ENCODE measurements at regions not wholly inside any gene's neighbourhood (a gene's known extent, or its start where the extent isn't known, plus 50 kb on each side); places are given as distances from the start of the nearest gene placed in this dataset.

GRCh38 chr3:101043687-101044078 is 50.5 kb upstream of the ABI3BP start:
- H3K9me3 ChIP-seq: no peaks in the 10 kb centered on the region
- no peak for TF ChIP-seq CTCF (IDR thresholded peaks at IDR 0.05)
- DNase-seq (no peak), ATAC-seq (no peak)
- no peaks in the 10 kb centered on the region for H3K27me3 ChIP-seq (ENCODE audit: low read depth)
- intact Hi-C loops (cut with DNase I): no loop called here
- H3K4me1 ChIP-seq: no peaks in the 10 kb centered on the region
- H3K27ac ChIP-seq: no peak overlapping the region
- H3K4me3 ChIP-seq: no peak overlapping the region
- H3K36me3 ChIP-seq: no peaks in the 10 kb centered on the region

- DNase-seq (no peak), ATAC-seq (no peak)
- intact Hi-C loops (cut with DNase I): no loop called here
- no peak for TF ChIP-seq CTCF (IDR thresholded peaks at IDR 0.05)
- H3K36me3 ChIP-seq: no peaks in the 10 kb centered on the region
- H3K9me3 ChIP-seq: no peaks in the 10 kb centered on the region
- no peaks in the 10 kb centered on the region for H3K4me1 ChIP-seq
- H3K27ac ChIP-seq: no peak overlapping the region
- no peak overlapping the region for H3K4me3 ChIP-seq
- no peaks in the 10 kb centered on the region for H3K27me3 ChIP-seq (ENCODE audit: low read depth)
Observed at GRCh38 chr3:101042996-101043686, 49.9 kb upstream of the ABI3BP start.

Measured in lower lobe of right lung (tissue), 2 donors.